Kidney epithelial cell (primary cell): ENCODE measurements at regions not wholly inside any gene's neighbourhood (a gene's known extent, or its start where the extent isn't known, plus 50 kb on each side); places are given as distances from the start of the nearest gene placed in this dataset.

Experiments
- DNase-seq: peaks from one replicate; pipeline ENCODE4 v3.0.0-alpha.2; 2010; ENCODE audit warnings: low read depth
- H3K27me3 ChIP-seq: 2 replicates; pipeline ENCODE4 v1.6.0; 2011; ENCODE audit warnings: low read length; ENCODE audit not compliant: control insufficient read depth, insufficient read depth
- H3K36me3 ChIP-seq: 2 replicates; pipeline ENCODE4 v1.5.1; 2011; ENCODE audit warnings: low read length; ENCODE audit not compliant: control insufficient read depth, insufficient read depth
- H3K4me3 ChIP-seq: 2 replicates; pipeline ENCODE4 v1.5.1; 2011; ENCODE audit warnings: low read depth, mild to moderate bottlenecking, control low read depth, low read length
- TF ChIP-seq, protein P1 (sequence below): IDR thresholded peaks from 2 replicates; pipeline ENCODE4 v1.5.1; 2011; ENCODE audit warnings: mild to moderate bottlenecking, moderate library complexity, low read length, control low read depth, inconsistent platforms; ENCODE audit not compliant: insufficient read depth, poor library complexity, severe bottlenecking

DNA sequence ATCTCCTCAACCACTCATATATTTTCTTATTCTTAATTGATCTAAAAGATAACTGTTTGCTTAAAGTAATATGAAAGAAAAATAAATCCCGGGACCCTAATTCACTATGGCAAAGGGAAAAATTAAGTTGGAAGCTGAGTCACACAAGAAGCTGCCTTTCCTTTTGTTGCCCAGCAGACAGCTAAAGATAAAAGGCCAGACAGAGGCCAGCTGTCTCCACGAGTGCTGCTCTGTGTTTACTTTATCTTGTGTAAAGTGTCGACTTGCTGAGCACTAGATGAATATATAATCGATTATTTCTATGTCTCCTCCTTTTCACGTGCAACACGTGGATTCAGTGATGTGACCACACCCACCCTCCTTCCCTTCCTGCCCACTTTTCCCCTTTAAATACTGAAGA, 52.8 kb upstream of the NSMCE3 start:
- DNase-seq = no peak
- H3K27me3 ChIP-seq = no peaks in the 10 kb centered on the region
- TF ChIP-seq, protein P1, sequence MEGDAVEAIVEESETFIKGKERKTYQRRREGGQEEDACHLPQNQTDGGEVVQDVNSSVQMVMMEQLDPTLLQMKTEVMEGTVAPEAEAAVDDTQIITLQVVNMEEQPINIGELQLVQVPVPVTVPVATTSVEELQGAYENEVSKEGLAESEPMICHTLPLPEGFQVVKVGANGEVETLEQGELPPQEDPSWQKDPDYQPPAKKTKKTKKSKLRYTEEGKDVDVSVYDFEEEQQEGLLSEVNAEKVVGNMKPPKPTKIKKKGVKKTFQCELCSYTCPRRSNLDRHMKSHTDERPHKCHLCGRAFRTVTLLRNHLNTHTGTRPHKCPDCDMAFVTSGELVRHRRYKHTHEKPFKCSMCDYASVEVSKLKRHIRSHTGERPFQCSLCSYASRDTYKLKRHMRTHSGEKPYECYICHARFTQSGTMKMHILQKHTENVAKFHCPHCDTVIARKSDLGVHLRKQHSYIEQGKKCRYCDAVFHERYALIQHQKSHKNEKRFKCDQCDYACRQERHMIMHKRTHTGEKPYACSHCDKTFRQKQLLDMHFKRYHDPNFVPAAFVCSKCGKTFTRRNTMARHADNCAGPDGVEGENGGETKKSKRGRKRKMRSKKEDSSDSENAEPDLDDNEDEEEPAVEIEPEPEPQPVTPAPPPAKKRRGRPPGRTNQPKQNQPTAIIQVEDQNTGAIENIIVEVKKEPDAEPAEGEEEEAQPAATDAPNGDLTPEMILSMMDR = no peak
- H3K36me3 ChIP-seq = no peaks in the 10 kb centered on the region
- H3K4me3 ChIP-seq = no peak overlapping the region

DNA sequence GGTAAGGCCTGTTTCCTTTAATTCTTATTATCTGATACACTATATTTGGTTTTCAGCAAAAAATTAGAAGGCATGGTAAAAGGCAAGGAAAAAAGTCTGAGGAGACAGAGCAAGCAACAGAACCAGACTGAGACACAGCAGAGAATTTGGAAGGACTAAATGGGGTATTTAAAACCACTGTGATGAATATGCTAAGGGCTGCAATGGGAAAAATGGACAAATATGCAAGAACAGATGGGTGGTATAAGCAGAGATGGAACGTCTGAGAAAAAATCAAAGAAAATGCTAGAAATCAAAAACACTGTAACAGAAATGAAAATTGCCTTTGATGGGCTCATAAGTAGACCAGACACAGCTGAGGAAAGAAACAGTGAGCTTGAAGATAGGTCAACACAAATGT, 50.8 kb upstream of the NSMCE3 start:
- DNase-seq = no peak
- Histone ChIP-seq H3K27me3 (no peaks in the 10 kb centered on the region), H3K4me3 (no peak overlapping the region), H3K36me3 (no peaks in the 10 kb centered on the region)
- TF ChIP-seq, protein P1 = no peak

GRCh38 chr15:29319823-29320222, 50.2 kb upstream of the NSMCE3 start:
- Histone ChIP-seq H3K36me3 (no peaks in the 10 kb centered on the region), H3K4me3 (no peak overlapping the region), H3K27me3 (no peaks in the 10 kb centered on the region)
- TF ChIP-seq, protein P1 = no peak
- no peak for DNase-seq
